Vagina (tissue), 2 donors: ENCODE measurements at regions not wholly inside any gene's neighbourhood (a gene's known extent, or its start where the extent isn't known, plus 50 kb on each side); places are given as distances from the start of the nearest gene placed in this dataset.

Experiments used
- CTCF ChIP-seq, 3 experiments: fragments of 450-650 bp in 2 of 3; fragments of 200-600 bp in 1 of 3; sonication (generic) in 1 of 3; IDR thresholded peaks; one replicate each; pipeline ENCODE4 v1.5.1; 2017 to 2019; ENCODE audit warnings: antibody characterized with exemption in 3 of 3, mild to moderate bottlenecking in 2 of 3, moderate library complexity in 2 of 3
- POLR2A ChIP-seq, 2 donors: fragments of 450-650 bp; IDR thresholded peaks; one replicate each; pipeline ENCODE4 v1.6.1; 2017; ENCODE audit warnings: antibody characterized with exemption in 2 of 2, mild to moderate bottlenecking in 2 of 2, moderate library complexity in 2 of 2
- POLR2AphosphoS5 ChIP-seq, 2 donors: sonication (generic); formaldehyde crosslinking; IDR thresholded peaks; one replicate each; pipeline ENCODE4 v1.9.0; 2017; ENCODE audit warnings: antibody characterized with exemption in 2 of 2, mild to moderate bottlenecking in 2 of 2, low read depth in 1 of 2; ENCODE audit not compliant: insufficient read depth in 1 of 2

GRCh38 chr13:44853641-44854040, 135.6 kb downstream of the NUFIP1 start:
- TF ChIP-seq CTCF (IDR thresholded peaks at IDR 0.05) (no peak), POLR2A (IDR thresholded peaks at IDR 0.05) (no peak), POLR2AphosphoS5 (IDR thresholded peaks at IDR 0.05; ENCODE audit: insufficient read depth in 1 of 2, low read depth in 1 of 2) (peak in 1 of 2 donors; percentile 58)
